ENCODE measurements at regions not wholly inside any gene's neighbourhood (a gene's known extent, or its start where the extent isn't known, plus 50 kb on each side); places are given as distances from the start of the nearest gene placed in this dataset.

- Histone ChIP-seq H3K4me3 (no peak overlapping the region), H3K4me1 (ENCODE audit: insufficient read depth) (no peaks in the 10 kb centered on the region), H3K36me3 (no peaks in the 10 kb centered on the region), H3K27me3 (no peaks in the 10 kb centered on the region), H3K9me3 (no peaks in the 10 kb centered on the region), H3K27ac (no peak overlapping the region)
- WGBS, 3 donors, result 15 to 25% (median 21%) methylated on average over 4 of the region's 4 CpGs
- DNase-seq, result no peak
- TF ChIP-seq POLR2A (IDR thresholded peaks at IDR 0.05) (no peak), EP300 (IDR thresholded peaks at IDR 0.05) (no peak)
- TF ChIP-seq, protein P1, sequence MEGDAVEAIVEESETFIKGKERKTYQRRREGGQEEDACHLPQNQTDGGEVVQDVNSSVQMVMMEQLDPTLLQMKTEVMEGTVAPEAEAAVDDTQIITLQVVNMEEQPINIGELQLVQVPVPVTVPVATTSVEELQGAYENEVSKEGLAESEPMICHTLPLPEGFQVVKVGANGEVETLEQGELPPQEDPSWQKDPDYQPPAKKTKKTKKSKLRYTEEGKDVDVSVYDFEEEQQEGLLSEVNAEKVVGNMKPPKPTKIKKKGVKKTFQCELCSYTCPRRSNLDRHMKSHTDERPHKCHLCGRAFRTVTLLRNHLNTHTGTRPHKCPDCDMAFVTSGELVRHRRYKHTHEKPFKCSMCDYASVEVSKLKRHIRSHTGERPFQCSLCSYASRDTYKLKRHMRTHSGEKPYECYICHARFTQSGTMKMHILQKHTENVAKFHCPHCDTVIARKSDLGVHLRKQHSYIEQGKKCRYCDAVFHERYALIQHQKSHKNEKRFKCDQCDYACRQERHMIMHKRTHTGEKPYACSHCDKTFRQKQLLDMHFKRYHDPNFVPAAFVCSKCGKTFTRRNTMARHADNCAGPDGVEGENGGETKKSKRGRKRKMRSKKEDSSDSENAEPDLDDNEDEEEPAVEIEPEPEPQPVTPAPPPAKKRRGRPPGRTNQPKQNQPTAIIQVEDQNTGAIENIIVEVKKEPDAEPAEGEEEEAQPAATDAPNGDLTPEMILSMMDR (IDR thresholded peaks at IDR 0.05), result no peak
- intact Hi-C loops (cut with DNase I), result no loop called here
These were observed 141.1 kb downstream of the ENC1 start for GRCh38 chr5:74499256-74500050.

DNA sequence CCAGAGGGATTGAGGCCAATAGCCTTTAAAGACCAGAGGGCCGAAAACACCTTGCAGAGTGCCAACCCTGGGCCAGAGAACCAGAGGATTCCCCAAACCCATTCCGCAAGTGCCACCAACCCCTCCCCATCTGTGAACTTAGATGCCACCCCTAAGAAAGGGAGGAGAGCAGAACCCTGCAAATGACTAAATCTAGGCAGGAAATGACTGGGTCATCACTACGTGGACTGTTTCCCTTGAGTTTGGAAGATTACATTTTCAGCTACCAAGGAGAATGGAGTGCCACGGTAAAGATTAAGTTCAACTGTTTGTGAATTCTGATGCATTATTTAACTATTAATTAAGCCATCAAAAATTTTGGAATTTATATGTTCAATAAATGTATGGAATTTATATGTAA lies 142.8 kb downstream of the ENC1 start:
- no peak for DNase-seq
- 88 to 95% (median 91%) methylated on average over 4 of the region's 4 CpGs for WGBS, 3 donors
- Histone ChIP-seq H3K4me3 (no peak overlapping the region), H3K9me3 (no peaks in the 10 kb centered on the region), H3K4me1 (ENCODE audit: insufficient read depth) (no peaks in the 10 kb centered on the region), H3K36me3 (no peaks in the 10 kb centered on the region), H3K27me3 (no peaks in the 10 kb centered on the region), H3K27ac (no peak overlapping the region)
- TF ChIP-seq EP300 (IDR thresholded peaks at IDR 0.05) (no peak), POLR2A (IDR thresholded peaks at IDR 0.05) (no peak)
- TF ChIP-seq, protein P1 (IDR thresholded peaks at IDR 0.05), result no peak
- intact Hi-C loops (cut with DNase I), result no loop called here

GRCh38 chr5:74493411-74493810 lies 147.1 kb downstream of the ENC1 start:
- no peaks in the 10 kb centered on the region for H3K36me3 ChIP-seq
- no peak overlapping the region for H3K27ac ChIP-seq
- H3K27me3 ChIP-seq, result no peaks in the 10 kb centered on the region
- intact Hi-C loops (cut with DNase I), result no loop called here
- H3K9me3 ChIP-seq, result no peaks in the 10 kb centered on the region
- no peak overlapping the region for H3K4me3 ChIP-seq
- H3K4me1 ChIP-seq (ENCODE audit: insufficient read depth), result no peaks in the 10 kb centered on the region
- TF ChIP-seq EP300 (IDR thresholded peaks at IDR 0.05) (no peak), POLR2A (IDR thresholded peaks at IDR 0.05) (no peak)
- TF ChIP-seq, protein P1 (IDR thresholded peaks at IDR 0.05), result no peak
- DNase-seq, result no peak

DNA sequence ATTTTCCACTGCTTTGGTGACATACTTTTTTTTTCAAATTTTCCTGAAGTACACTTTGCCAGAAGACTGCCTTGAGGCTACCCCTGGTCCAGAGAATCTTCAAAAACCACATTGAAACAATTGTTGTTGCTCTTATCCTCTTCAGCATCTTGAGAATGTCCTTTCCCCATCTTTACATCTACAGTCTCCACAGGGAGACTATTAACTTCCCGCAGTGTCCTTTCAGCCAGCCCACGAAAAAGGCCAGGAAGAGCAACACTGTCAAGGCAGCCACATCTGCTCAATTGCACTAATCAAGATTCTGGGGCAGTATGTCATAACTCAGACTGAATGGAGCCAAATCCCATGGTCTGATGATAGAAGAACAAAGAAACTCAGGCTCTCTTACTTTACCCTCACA lies 148.3 kb downstream of the ENC1 start:
- Histone ChIP-seq H3K27ac (no peak overlapping the region), H3K4me3 (no peak overlapping the region), H3K27me3 (no peaks in the 10 kb centered on the region), H3K4me1 (ENCODE audit: insufficient read depth) (no peaks in the 10 kb centered on the region), H3K36me3 (no peaks in the 10 kb centered on the region), H3K9me3 (no peaks in the 10 kb centered on the region)
- intact Hi-C loops (cut with DNase I), result no loop called here
- no peak for DNase-seq
- 44 to 69% (median 56%) methylated on average over 2 of the region's 2 CpGs for WGBS, 3 donors
- TF ChIP-seq POLR2A (IDR thresholded peaks at IDR 0.05), result no peak
- TF ChIP-seq, protein P1 (IDR thresholded peaks at IDR 0.05), result no peak
- no peak for TF ChIP-seq EP300 (IDR thresholded peaks at IDR 0.05)

Data from ovary (tissue), 7 donors.